HG02852 (cell line): ENCODE measurements at regions not wholly inside any gene's neighbourhood (a gene's known extent, or its start where the extent isn't known, plus 50 kb on each side); places are given as distances from the start of the nearest gene placed in this dataset.

ENCODE experiments used
- ATAC-seq: cut with Tn5 transposase; IDR thresholded peaks from one replicate; pipeline ENCODE4 v1.9.1; 2021; ENCODE audit warnings: mild to moderate bottlenecking, moderate library complexity; ENCODE audit not compliant: unreplicated experiment

DNA sequence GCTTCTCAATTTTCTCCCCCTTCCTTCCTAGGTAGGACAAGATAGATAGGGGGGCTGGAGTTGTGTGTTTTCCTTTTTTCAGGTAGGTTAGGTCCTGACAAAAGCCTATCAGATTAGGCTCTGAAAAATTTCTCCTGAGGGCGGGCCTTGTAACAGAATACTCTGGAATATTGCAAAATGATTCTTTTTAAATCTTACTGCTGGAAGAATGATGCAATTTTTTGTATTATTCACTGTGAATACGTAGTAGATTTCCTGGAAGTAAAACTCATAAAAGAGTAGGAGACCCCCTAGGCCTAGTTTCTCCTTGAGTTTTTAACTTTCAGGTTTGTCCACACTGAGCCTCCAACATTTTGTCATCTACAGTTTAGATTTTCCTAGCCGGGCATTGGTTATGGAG, 1701.8 kb downstream of the EFNA5 start:
- no peak for ATAC-seq

DNA sequence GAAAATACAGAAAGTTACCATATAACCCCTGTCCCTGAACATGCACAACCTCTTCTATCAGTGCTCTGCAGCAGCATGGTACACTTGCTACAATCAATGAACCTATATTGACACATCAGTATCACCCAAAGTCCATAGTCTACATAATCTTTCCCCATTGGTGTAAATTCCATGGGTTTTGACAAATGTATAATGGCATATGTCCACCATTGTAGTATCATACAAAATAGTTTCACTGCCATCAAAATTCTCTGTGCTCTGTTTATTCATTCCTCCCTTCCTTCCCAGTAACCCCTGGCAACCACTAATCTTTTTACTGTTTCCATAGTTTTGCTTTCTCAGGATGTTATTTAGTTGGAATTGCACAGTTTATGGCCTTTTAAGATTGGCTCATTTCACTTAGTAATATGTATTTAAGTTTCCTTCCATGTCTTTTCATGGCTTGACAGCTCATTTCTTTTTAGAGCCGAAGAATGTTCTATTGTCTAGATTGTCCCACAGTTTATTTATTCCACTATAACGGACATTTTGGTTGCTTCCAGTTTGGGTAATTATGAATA, 1707.0 kb downstream of the EFNA5 start:
- no peak for ATAC-seq

DNA sequence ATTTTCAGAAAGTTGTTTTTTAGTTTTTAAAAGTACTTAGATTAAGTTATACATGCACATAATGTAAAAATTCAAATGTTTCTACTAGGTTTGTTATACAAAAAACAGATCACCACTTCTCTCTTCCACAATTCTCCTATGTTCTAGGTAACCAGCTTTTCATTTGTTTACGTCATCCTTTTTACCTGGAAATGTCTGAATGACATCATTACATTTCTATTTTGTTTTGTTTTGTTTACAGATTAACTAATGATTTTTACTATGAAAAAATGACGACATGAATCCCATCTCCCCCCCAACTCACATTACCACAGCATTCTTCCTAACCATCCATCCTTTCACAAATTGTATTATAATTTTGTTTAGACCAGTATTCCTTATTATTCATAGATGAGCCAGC, 1709.2 kb downstream of the EFNA5 start:
- no peak for ATAC-seq

- ATAC-seq = no peak
These were observed 1714.1 kb downstream of the EFNA5 start for GRCh38 chr5:105956456-105957196.

DNA sequence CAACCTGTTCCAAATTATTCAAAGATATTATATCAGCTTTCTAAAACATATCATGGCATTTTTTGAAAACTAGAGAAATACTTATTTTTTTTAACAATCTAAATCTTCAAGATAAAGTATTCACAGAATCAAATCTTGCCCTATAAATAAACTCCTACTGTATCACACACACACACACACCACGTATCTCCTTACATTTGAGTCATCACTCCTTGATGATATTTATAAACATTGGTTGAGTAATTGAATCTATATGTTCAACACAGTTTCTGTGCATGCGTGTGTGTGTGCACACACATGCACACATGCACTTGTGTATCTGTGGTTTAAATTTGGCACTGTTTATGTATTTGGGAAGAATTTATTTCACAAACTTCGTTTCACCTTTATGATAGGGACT, 1716.4 kb downstream of the EFNA5 start:
- no peak for ATAC-seq

GRCh38 chr5:105953616-105954015, 1717.1 kb downstream of the EFNA5 start:
- no peak for ATAC-seq

GRCh38 chr5:105952875-105953274, 1717.9 kb downstream of the EFNA5 start:
- no peak for ATAC-seq

- no peak for ATAC-seq
These were observed 1723.3 kb downstream of the EFNA5 start for GRCh38 chr5:105947461-105947860.

GRCh38 chr5:105945203-105945972, 1725.3 kb downstream of the EFNA5 start:
- no peak for ATAC-seq

DNA sequence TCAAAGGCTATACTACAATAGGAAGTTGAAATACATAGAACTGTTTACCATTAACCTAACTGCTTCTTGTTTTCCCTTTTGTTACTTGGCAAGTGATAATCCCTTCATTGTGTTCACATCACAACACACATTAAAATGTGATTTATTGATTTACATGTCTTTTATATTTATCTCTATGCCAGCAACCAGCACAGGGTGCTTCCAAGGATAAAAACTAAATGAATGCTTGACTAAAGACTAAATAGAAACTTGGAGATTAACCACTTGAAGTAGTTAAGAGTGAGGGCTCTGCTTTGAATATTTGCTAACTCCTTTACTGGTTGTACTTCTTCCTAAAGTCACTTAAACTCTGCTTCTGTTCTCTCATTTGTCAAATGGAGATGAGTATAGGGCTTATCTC, 1730.6 kb downstream of the EFNA5 start:
- ATAC-seq = no peak

GRCh38 chr5:105934171-105934570, 1736.6 kb downstream of the EFNA5 start:
- ATAC-seq = no peak

GRCh38 chr5:105931881-105932421, 1738.8 kb downstream of the EFNA5 start:
- ATAC-seq = no peak

DNA sequence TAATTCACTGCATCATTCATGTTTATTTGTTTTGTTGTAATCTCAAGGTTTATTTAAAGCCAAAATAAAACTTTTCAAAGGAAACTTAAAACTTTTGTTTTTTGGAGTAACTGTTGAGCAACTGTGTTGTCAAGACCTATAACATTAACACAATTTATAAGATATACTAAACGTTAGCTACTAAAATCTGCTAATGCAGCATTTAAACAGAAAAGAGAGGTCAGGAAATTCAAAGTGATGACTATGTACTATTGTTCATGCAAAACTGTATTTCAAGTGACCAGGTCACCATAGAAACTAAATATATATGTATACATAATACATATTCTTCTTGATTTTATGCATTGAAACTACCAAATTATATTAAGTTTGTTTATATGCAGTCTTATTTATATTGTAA, 1740.9 kb downstream of the EFNA5 start:
- ATAC-seq = no peak

- no peak for ATAC-seq
These were observed 1746.4 kb downstream of the EFNA5 start for GRCh38 chr5:105924366-105924765.

- ATAC-seq = no peak
These were observed 1748.2 kb downstream of the EFNA5 start for GRCh38 chr5:105922574-105922973.

DNA sequence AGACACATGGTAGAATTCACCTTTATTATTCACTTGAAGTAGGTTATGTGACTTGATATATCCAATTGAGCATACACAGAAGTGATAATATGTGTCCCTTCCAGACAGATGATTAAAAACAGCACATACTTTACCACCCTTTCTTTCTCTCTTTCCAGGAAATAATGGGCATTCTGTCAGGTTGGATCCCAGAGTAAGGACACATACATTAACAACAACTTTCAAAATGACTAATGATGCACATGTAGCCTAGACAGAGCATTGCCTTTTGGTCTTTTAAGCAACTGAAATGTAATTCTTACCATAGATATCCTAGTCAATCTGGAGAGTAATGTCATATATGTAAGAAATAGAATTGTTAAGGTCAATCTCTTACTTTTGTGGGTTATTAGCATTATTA, 1748.7 kb downstream of the EFNA5 start:
- no peak for ATAC-seq

GRCh38 chr5:105917189-105917588, 1753.5 kb downstream of the EFNA5 start:
- ATAC-seq = no peak

GRCh38 chr5:105907016-105907415, 1763.7 kb downstream of the EFNA5 start:
- no peak for ATAC-seq

GRCh38 chr5:105905392-105905791, 1765.3 kb downstream of the EFNA5 start:
- no peak for ATAC-seq

DNA sequence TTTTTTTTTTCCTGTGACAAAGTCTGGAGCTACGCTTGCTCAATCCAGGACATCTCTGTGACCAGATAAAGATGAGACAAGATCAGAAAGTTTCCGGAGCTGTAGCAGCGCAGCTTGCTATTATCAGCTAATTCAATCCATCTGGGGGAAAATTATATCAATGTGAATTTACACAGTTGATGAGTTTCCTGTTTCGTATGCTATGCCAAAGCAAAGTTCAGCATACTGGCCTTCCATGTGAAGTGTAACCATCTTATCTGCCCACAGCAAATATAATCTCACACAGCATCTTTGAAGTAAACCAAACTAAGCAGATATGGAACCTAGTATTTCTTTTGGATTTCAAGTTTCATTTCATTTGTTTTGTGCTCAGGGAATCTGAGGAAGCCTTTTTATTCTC, 1767.7 kb downstream of the EFNA5 start:
- ATAC-seq = no peak

- ATAC-seq = no peak
These were observed 1771.0 kb downstream of the EFNA5 start for GRCh38 chr5:105899726-105900125.

DNA sequence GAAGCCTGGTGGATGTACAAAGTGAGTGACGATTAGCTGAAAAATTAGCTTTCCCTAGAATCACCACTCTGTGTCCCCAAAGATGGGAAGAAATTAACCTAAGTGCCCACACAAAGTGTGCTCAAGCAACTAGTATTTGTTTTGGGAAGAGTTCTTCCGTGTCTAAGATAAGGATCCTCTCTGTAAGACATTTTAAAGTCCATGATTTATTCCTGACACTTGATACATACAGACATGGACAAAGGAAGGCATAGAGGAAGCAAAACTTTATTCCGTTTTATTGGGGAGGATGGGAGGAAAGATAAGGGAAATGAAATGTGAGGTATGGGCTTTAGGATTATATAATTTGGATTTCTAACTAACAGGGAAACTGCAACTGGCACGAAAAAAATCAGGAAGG, 1772.6 kb downstream of the EFNA5 start:
- no peak for ATAC-seq
